SK-N-SH (cell line): ENCODE measurements at regions not wholly inside any gene's neighbourhood (a gene's known extent, or its start where the extent isn't known, plus 50 kb on each side); places are given as distances from the start of the nearest gene placed in this dataset.

Source experiments
- CTCF ChIA-PET: fragments of 300-600, 350-600 bp; formaldehyde crosslinking; extraction: SDS; loops from one replicate; lab custom pipeline; 2021; lab: Yijun Ruan, JAX
- POLR2A ChIA-PET: fragments of 350-600 bp; sonication (Branson Sonifier 250); formaldehyde crosslinking; extraction: SDS; loops from one replicate; lab custom pipeline; 2020; ENCODE audit warnings: antibody characterized with exemption, inconsistent platforms; lab: Yijun Ruan, JAX
- DNase-seq: peaks from one replicate; pipeline ENCODE4 v3.0.0; 2012
- H2AFZ ChIP-seq: fragments of 200-600 bp; sonication (generic); 2 replicates; pipeline ENCODE4 v1.8.1; 2016; ENCODE audit warnings: antibody characterized with exemption, mild to moderate bottlenecking, low read depth
- H3F3A ChIP-seq: fragments of 200-600 bp; sonication (generic); replicated peaks from 2 replicates; pipeline ENCODE3; 2016; ENCODE audit warnings: antibody characterized with exemption, mild to moderate bottlenecking; ENCODE audit not compliant: insufficient read depth
- H3K27ac ChIP-seq, 2 experiments: fragments of 200-500 bp in 1 of 2; fragments of 200-600 bp in 1 of 2; sonication (Bioruptor generic) in 1 of 2; sonication (generic), shearing (Covaris generic) in 1 of 2; 2 replicates each; pipeline versions ENCODE4 v1.5.1 to v1.6.1; 2014 to 2016; ENCODE audit warnings: low read depth in 2 of 2, inconsistent platforms in 1 of 2, low read length in 1 of 2, mild to moderate bottlenecking in 1 of 2, mixed read lengths in 1 of 2
- H3K27me3 ChIP-seq: fragments of 200-600 bp; sonication (generic), shearing (Covaris generic); 2 replicates; pipeline ENCODE4 v1.6.1; 2016; ENCODE audit warnings: mixed run types; ENCODE audit not compliant: insufficient read depth
- H3K36me3 ChIP-seq, 2 experiments: fragments of 200-500 bp in 1 of 2; fragments of 200-600 bp in 1 of 2; sonication (Bioruptor generic) in 1 of 2; sonication (generic) in 1 of 2; replicated peaks in 1 of 2; 2 replicates each; pipeline versions ENCODE3 to v1.5.1; 2014 to 2016; ENCODE audit warnings: low read length in 1 of 2, mild to moderate bottlenecking in 1 of 2; ENCODE audit not compliant: insufficient read depth in 2 of 2, control insufficient read depth in 1 of 2
- H3K4me1 ChIP-seq, 2 experiments: fragments of 200-500 bp in 1 of 2; fragments of 200-600 bp in 1 of 2; sonication (Bioruptor generic) in 1 of 2; sonication (generic), shearing (Covaris generic) in 1 of 2; 2 replicates each; pipeline versions ENCODE4 v1.5.1 to v1.6.1; 2014 to 2016; ENCODE audit warnings: low read depth in 1 of 2, low read length in 1 of 2, mixed run types in 1 of 2; ENCODE audit not compliant: insufficient read depth in 2 of 2, control insufficient read depth in 1 of 2
- H3K4me2 ChIP-seq: fragments of 200-600 bp; sonication (generic), shearing (Covaris generic); 2 replicates; pipeline ENCODE4 v1.6.1; 2017; ENCODE audit warnings: mixed run types
- H3K4me3 ChIP-seq, 2 experiments: fragments of 200-500 bp in 1 of 2; fragments of 200-600 bp in 1 of 2; sonication (Bioruptor generic) in 1 of 2; sonication (generic), shearing (Covaris generic) in 1 of 2; 2 replicates each; pipeline versions ENCODE4 v1.5.1 to v1.8.1; 2014 to 2016; ENCODE audit warnings: low read depth in 2 of 2, inconsistent platforms in 1 of 2, low read length in 1 of 2, mild to moderate bottlenecking in 1 of 2, mixed read lengths in 1 of 2, moderate library complexity in 1 of 2
- H3K79me2 ChIP-seq: fragments of 200-600 bp; sonication (generic); 2 replicates; pipeline ENCODE4 v1.8.1; 2017; ENCODE audit warnings: mild to moderate bottlenecking; ENCODE audit not compliant: insufficient read depth
- H3K9ac ChIP-seq: fragments of 200-600 bp; sonication (generic); 2 replicates; pipeline ENCODE4 v1.6.1; 2017; ENCODE audit warnings: mixed run types
- H3K9me2 ChIP-seq: fragments of 200-600 bp; sonication (generic); 2 replicates; pipeline ENCODE4 v1.6.1; 2017; ENCODE audit warnings: mixed run types
- H3K9me3 ChIP-seq: fragments of 200-600 bp; sonication (generic); 2 replicates; pipeline ENCODE4 v1.6.1; 2017; ENCODE audit warnings: mixed run types, mild to moderate bottlenecking, moderate library complexity
- H4K20me1 ChIP-seq: fragments of 200-600 bp; sonication (generic); 2 replicates; pipeline ENCODE4 v1.6.1; 2017; ENCODE audit warnings: mild to moderate bottlenecking, mixed run types; ENCODE audit not compliant: insufficient read depth
- CTCF ChIP-seq: fragments of 200-600 bp; sonication (generic); IDR thresholded peaks from 2 replicates; pipeline ENCODE4 v1.6.1; 2017; ENCODE audit warnings: antibody characterized with exemption, mild to moderate bottlenecking, moderate library complexity
- ELF1 ChIP-seq: IDR thresholded peaks from 2 replicates; pipeline ENCODE4 v1.4.0; 2012
- EZH2phosphoT487 ChIP-seq: fragments of 200-600 bp; sonication (generic); IDR thresholded peaks from 2 replicates; pipeline ENCODE4 v1.6.1; 2017; ENCODE audit warnings: low read depth, mixed run types, mild to moderate bottlenecking, antibody characterized with exemption, moderate library complexity, borderline replicate concordance
- FOSL2 ChIP-seq: IDR thresholded peaks from 2 replicates; pipeline ENCODE4 v1.4.0; 2012; ENCODE audit warnings: low read depth, mild to moderate bottlenecking, moderate library complexity, borderline replicate concordance
- IRF3 ChIP-seq: fragments of 150-350 bp; IDR thresholded peaks from 2 replicates; pipeline ENCODE4 v1.6.1; 2016; ENCODE audit warnings: mild to moderate bottlenecking, low read depth, low read length
- MEF2A ChIP-seq: IDR thresholded peaks from 2 replicates; pipeline ENCODE4 v1.4.0; 2012; ENCODE audit warnings: low read depth, borderline replicate concordance
- MXI1 ChIP-seq: IDR thresholded peaks from 2 replicates; pipeline ENCODE4 v1.6.1; 2012; ENCODE audit warnings: mild to moderate bottlenecking, low read depth, low read length, improper control_type of control experiment
- NFIC ChIP-seq: IDR thresholded peaks from 2 replicates; pipeline ENCODE4 v1.4.0; 2012; ENCODE audit warnings: borderline replicate concordance
- RFX5 ChIP-seq: IDR thresholded peaks from 2 replicates; pipeline ENCODE4 v1.6.1; 2012; ENCODE audit warnings: mild to moderate bottlenecking, improper control_type of control experiment, low read length
- SMC3 ChIP-seq: IDR thresholded peaks from 2 replicates; pipeline ENCODE4 v1.6.1; 2012; ENCODE audit warnings: low read depth, low read length, improper control_type of control experiment
- USF2 ChIP-seq: fragments of 150-350 bp; IDR thresholded peaks from 2 replicates; pipeline ENCODE4 v1.6.1; 2017; ENCODE audit warnings: antibody characterized with exemption, low read length, low read depth, borderline replicate concordance
- YY1 ChIP-seq: IDR thresholded peaks from 2 replicates; pipeline ENCODE4 v1.4.0; 2012; ENCODE audit warnings: low read depth, mild to moderate bottlenecking
- ZBTB33 ChIP-seq: IDR thresholded peaks from 2 replicates; pipeline ENCODE4 v1.4.0; 2012; ENCODE audit warnings: low read depth, borderline replicate concordance
- WGBS: methylation state at CpG from one replicate; pipeline ENCODE4 v1.1.6; 2017; ENCODE audit warnings: low lambda C conversion rate; 5-methylcytosine and 5-hydroxymethylcytosine counted together
- TF ChIP-seq, protein P1 (sequence below): IDR thresholded peaks from 2 replicates; pipeline ENCODE4 v1.4.0; 2012; ENCODE audit warnings: low read depth

- H3K9me2 ChIP-seq: no peaks in the 10 kb centered on the region
- ChIA-PET POLR2A (no interaction called here), CTCF (interaction anchor here (0.7 to 0.9 kb wide), 2 partner anchors 15 to 675 kb away, joined by 3 read pairs; no protein-coding TSS in a partner anchor)
- H3F3A ChIP-seq: no peaks in the 10 kb centered on the region
- no peak overlapping the region for H3K27ac ChIP-seq
- no peak overlapping the region for H3K4me2 ChIP-seq
- H3K9ac ChIP-seq: no peak overlapping the region
- no peaks in the 10 kb centered on the region for H4K20me1 ChIP-seq
- TF ChIP-seq YY1 (no peak), FOSL2 (no peak), EZH2phosphoT487 (no peak), ZBTB33 (no peak), CTCF (no peak), IRF3 (no peak), RFX5 (no peak), ELF1 (no peak), MEF2A (no peak), USF2 (no peak), SMC3 (no peak), MXI1 (no peak), NFIC (no peak)
- TF ChIP-seq, protein P1, sequence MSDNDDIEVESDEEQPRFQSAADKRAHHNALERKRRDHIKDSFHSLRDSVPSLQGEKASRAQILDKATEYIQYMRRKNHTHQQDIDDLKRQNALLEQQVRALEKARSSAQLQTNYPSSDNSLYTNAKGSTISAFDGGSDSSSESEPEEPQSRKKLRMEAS: no peak
- TF ChIP-seq, all 33 proteins: peak for 0
- Histone ChIP-seq H3K4me3 (no peak overlapping the region), H3K27me3 (no peaks in the 10 kb centered on the region), H3K36me3 (no peaks in the 10 kb centered on the region), H2AFZ (no peak overlapping the region), H3K9me3 (peaks cover 9% of the 10 kb centered on the region; the same call in 1 of the 2 replicates), H3K79me2 (no peaks in the 10 kb centered on the region), H3K4me1 (no peaks in the 10 kb centered on the region)
- 51% methylated on average over 5 of the region's 5 CpGs for WGBS
- no peak for DNase-seq
Measured at GRCh38 chr16:54842743-54843423, 87.8 kb upstream of the IRX5 start.
